WTC11 (cell line): ENCODE measurements at regions not wholly inside any gene's neighbourhood (a gene's known extent, or its start where the extent isn't known, plus 50 kb on each side); places are given as distances from the start of the nearest gene placed in this dataset.

Experiments
- ATAC-seq: fragments of 200-7000 bp; cut with Tn5 transposase; 2 replicates; pipeline ENCODE4 v1.10.0; 2021; ENCODE audit warnings: mild to moderate bottlenecking, moderate library complexity
- CTCF ChIA-PET: fragments of 300-600 bp; sonication (Branson Sonifier 250); formaldehyde crosslinking; loops from one replicate; lab custom pipeline; 2021; ENCODE audit warnings: antibody characterized with exemption; lab: Charles Lee
- POLR2A ChIA-PET: fragments of 350-600 bp; sonication (Branson Sonifier 250); formaldehyde crosslinking; loops from one replicate; lab custom pipeline; 2021; ENCODE audit warnings: antibody characterized with exemption; lab: Charles Lee
- DNase-seq: peaks from one replicate; pipeline ENCODE4 v3.0.0; 2021; ENCODE audit warnings: low spot score
- H3K27ac Mint-ChIP-seq: 2 replicates; pipeline ENCODE4 v1.8.0; 2021; ENCODE audit warnings: mixed read lengths
- H3K27me3 Mint-ChIP-seq: 2 replicates; pipeline ENCODE4 v1.8.0; 2021; ENCODE audit warnings: low read depth, mild to moderate bottlenecking, moderate library complexity, mixed read lengths
- H3K36me3 Mint-ChIP-seq: 2 replicates; pipeline ENCODE4 v1.8.0; 2021; ENCODE audit warnings: mixed read lengths
- H3K4me1 Mint-ChIP-seq: 2 replicates; pipeline ENCODE4 v1.8.0; 2022; ENCODE audit warnings: mixed read lengths
- H3K4me3 Mint-ChIP-seq: 2 replicates; pipeline ENCODE4 v1.8.0; 2021; ENCODE audit warnings: mild to moderate bottlenecking, moderate library complexity, mixed read lengths
- H3K9me3 Mint-ChIP-seq: 2 replicates; pipeline ENCODE4 v1.8.0; 2021; ENCODE audit warnings: mixed read lengths
- NFE2L1 ChIP-seq: sonication (generic); formaldehyde crosslinking; IDR thresholded peaks from 2 replicates; pipeline ENCODE4 v1.8.1; 2023; ENCODE audit warnings: missing genetic modification reagents
- SMAD4 ChIP-seq: sonication (generic); formaldehyde crosslinking; IDR thresholded peaks from 2 replicates; pipeline ENCODE4 v1.8.0; 2022; ENCODE audit warnings: mild to moderate bottlenecking, missing genetic modification reagents
- ZNF396 ChIP-seq: fragments of 250-450 bp; sonication (Bioruptor Pico); IDR thresholded peaks from 2 replicates; pipeline ENCODE4 v1.8.0; 2021; ENCODE audit warnings: mild to moderate bottlenecking, moderate library complexity, borderline replicate concordance
- ZNF416 ChIP-seq: fragments of 250-450 bp; sonication (Bioruptor Pico); IDR thresholded peaks from 2 replicates; pipeline ENCODE4 v1.9.0; 2021; ENCODE audit warnings: mild to moderate bottlenecking, inconsistent platforms
- TF ChIP-seq, protein P1 (sequence below): fragments of 250-450 bp; sonication (Bioruptor Pico); IDR thresholded peaks from 2 replicates; pipeline ENCODE4 v1.9.0; 2021; ENCODE audit warnings: mild to moderate bottlenecking
- TF ChIP-seq, protein P2 (sequence below): sonication (generic); formaldehyde crosslinking; IDR thresholded peaks from 2 replicates; pipeline ENCODE4 v1.8.0; 2022; ENCODE audit warnings: missing genetic modification reagents
- TF ChIP-seq, protein P3 (sequence below): fragments of 250-450 bp; sonication (Bioruptor Pico); IDR thresholded peaks from 2 replicates; pipeline ENCODE4 v1.9.0; 2021; ENCODE audit warnings: moderate library complexity, mild to moderate bottlenecking, inconsistent platforms, borderline replicate concordance
- TF ChIP-seq, protein P4 (sequence below): sonication (generic); formaldehyde crosslinking; IDR thresholded peaks from 2 replicates; pipeline ENCODE4 v1.8.1; 2022; ENCODE audit warnings: mild to moderate bottlenecking, missing genetic modification reagents, moderate library complexity, borderline replicate concordance
- TF ChIP-seq, protein P5 (sequence below): sonication (generic); formaldehyde crosslinking; IDR thresholded peaks from 2 replicates; pipeline ENCODE4 v1.8.1; 2022; ENCODE audit warnings: low read depth, mild to moderate bottlenecking, moderate library complexity, missing genetic modification reagents, borderline replicate concordance
- TF ChIP-seq, protein P6 (sequence below): sonication (generic); formaldehyde crosslinking; IDR thresholded peaks from 2 replicates; pipeline ENCODE4 v1.8.0; 2022; ENCODE audit warnings: mild to moderate bottlenecking, missing genetic modification reagents
- TF ChIP-seq, protein P7 (sequence below): sonication (generic); formaldehyde crosslinking; IDR thresholded peaks from 2 replicates; pipeline ENCODE4 v1.8.1; 2022; ENCODE audit warnings: low read depth, missing genetic modification reagents, borderline replicate concordance

DNA sequence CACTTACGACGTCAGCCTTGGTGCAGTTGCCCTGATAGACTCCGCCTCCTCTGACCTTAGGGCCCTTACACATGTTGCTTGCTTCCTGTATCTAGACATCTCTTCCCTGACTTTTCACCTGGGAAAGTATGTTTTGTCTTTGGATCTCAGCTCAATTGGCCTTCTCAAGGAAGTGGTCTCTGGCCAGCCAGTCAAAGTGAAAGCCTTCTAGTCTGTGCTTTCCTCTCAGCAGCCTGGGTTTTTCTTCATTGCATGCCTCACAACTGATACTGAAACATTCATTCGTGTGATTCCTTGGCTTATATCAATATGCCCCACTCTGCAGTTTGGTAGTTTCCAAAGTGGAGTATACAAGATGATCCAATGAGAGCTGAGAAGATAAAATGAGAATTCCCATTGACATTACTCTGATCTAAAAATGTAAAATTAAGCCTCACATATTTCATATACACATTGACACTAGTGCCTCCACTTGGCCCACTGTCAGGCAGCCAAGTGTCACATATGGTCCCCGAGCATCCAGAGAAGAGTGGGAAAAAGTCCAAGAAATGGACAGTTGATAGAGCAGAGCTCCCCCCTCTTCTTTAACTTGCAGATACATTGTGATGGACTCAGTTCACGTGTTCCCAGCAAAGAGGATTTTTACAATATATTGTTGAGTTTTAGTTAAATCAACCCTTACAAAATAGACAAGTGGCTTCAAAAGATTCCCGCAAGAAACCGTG is 371.2 kb upstream of the ASIC2 start:
- Mint-ChIP-seq H3K27me3 (peaks cover 6% of the 10 kb centered on the region; the same call in 1 of the 2 replicates), H3K27ac (no peak overlapping the region), H3K9me3 (no peaks in the 10 kb centered on the region), H3K36me3 (no peaks in the 10 kb centered on the region), H3K4me3 (no peak overlapping the region), H3K4me1 (no peaks in the 10 kb centered on the region)
- no peak for DNase-seq
- TF ChIP-seq, protein P1, sequence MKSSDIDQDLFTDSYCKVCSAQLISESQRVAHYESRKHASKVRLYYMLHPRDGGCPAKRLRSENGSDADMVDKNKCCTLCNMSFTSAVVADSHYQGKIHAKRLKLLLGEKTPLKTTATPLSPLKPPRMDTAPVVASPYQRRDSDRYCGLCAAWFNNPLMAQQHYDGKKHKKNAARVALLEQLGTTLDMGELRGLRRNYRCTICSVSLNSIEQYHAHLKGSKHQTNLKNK (CRISPR knock-in tag), result no peak
- TF ChIP-seq ZNF396 (CRISPR knock-in tag) (no peak), SMAD4 (CRISPR knock-in tag) (no peak)
- CTCF ChIA-PET, result interaction anchor here (1.4 to 1.5 kb wide), 2 partner anchors 10 to 13 kb away, joined by 4 read pairs; no protein-coding TSS in a partner anchor
- POLR2A ChIA-PET, result no interaction called here
- ATAC-seq, result no peak; the same call in 1 of the 2 replicates

DNA sequence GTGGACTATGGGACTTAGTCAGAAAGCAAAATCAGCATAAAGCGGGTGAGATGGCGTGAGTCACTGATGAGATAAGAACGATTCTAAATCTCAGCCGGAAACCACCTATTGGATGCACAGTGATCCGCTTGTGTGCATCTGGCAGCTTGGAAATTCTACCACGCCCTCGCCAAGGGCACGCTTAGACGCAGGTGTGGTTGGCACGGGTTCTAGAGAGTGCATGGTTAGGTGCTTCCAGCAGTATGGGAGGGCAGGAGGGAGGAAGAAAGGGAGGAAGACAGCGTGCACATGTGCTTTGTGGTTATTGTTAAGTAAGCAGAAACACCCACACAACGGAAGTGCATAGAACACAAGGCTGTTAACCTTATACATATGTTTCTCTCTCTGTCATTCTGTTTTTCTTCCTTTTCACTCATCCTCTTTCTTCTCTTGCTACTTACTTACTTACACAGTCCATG is 374.0 kb upstream of the ASIC2 start:
- no peaks in the 10 kb centered on the region for H3K4me1 Mint-ChIP-seq
- no peaks in the 10 kb centered on the region for H3K9me3 Mint-ChIP-seq
- DNase-seq (no peak), ATAC-seq (no peak)
- CTCF ChIA-PET, result interaction anchor here (1.5 kb wide), 1 partner anchor 16 kb away, joined by 3 read pairs; no protein-coding TSS in a partner anchor
- H3K27me3 Mint-ChIP-seq, result peaks cover 2% of the 10 kb centered on the region; the same call in 1 of the 2 replicates
- no peak overlapping the region for H3K4me3 Mint-ChIP-seq
- TF ChIP-seq, protein P2, sequence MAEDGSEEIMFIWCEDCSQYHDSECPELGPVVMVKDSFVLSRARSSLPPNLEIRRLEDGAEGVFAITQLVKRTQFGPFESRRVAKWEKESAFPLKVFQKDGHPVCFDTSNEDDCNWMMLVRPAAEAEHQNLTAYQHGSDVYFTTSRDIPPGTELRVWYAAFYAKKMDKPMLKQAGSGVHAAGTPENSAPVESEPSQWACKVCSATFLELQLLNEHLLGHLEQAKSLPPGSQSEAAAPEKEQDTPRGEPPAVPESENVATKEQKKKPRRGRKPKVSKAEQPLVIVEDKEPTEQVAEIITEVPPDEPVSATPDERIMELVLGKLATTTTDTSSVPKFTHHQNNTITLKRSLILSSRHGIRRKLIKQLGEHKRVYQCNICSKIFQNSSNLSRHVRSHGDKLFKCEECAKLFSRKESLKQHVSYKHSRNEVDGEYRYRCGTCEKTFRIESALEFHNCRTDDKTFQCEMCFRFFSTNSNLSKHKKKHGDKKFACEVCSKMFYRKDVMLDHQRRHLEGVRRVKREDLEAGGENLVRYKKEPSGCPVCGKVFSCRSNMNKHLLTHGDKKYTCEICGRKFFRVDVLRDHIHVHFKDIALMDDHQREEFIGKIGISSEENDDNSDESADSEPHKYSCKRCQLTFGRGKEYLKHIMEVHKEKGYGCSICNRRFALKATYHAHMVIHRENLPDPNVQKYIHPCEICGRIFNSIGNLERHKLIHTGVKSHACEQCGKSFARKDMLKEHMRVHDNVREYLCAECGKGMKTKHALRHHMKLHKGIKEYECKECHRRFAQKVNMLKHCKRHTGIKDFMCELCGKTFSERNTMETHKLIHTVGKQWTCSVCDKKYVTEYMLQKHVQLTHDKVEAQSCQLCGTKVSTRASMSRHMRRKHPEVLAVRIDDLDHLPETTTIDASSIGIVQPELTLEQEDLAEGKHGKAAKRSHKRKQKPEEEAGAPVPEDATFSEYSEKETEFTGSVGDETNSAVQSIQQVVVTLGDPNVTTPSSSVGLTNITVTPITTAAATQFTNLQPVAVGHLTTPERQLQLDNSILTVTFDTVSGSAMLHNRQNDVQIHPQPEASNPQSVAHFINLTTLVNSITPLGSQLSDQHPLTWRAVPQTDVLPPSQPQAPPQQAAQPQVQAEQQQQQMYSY, result no peak
- H3K36me3 Mint-ChIP-seq, result no peaks in the 10 kb centered on the region
- no peak overlapping the region; the same call in 1 of the 2 replicates for H3K27ac Mint-ChIP-seq
- POLR2A ChIA-PET, result no interaction called here

DNA sequence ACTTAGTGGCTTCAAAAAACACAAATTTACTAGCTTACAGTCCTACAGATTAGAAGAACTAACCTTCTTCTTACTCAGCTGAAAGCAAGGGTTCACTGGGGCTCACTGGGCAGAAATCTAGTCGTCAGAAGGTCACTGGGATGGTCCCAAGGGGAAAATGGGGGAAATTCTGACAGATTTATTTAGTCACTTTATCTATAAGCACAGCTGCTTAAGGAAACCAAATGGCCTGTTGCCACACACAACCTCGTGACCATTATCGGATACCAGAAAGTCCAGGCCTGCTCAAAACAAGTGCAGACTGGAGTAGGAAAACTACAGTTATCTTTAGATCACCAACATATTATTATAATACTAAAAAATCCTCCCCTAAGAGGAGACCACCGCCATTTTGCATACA is 374.6 kb upstream of the ASIC2 start:
- H3K9me3 Mint-ChIP-seq, result no peaks in the 10 kb centered on the region
- H3K4me1 Mint-ChIP-seq, result no peaks in the 10 kb centered on the region
- no peak overlapping the region for H3K4me3 Mint-ChIP-seq
- POLR2A ChIA-PET, result no interaction called here
- TF ChIP-seq, protein P3, sequence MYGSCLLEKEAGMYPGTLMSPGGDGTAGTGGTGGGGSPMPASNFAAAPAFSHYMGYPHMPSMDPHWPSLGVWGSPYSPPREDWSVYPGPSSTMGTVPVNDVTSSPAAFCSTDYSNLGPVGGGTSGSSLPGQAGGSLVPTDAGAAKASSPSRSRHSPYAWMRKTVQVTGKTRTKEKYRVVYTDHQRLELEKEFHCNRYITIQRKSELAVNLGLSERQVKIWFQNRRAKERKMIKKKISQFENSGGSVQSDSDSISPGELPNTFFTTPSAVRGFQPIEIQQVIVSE (CRISPR knock-in tag), result no peak
- TF ChIP-seq, protein P4, sequence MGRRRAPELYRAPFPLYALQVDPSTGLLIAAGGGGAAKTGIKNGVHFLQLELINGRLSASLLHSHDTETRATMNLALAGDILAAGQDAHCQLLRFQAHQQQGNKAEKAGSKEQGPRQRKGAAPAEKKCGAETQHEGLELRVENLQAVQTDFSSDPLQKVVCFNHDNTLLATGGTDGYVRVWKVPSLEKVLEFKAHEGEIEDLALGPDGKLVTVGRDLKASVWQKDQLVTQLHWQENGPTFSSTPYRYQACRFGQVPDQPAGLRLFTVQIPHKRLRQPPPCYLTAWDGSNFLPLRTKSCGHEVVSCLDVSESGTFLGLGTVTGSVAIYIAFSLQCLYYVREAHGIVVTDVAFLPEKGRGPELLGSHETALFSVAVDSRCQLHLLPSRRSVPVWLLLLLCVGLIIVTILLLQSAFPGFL (CRISPR knock-in tag), result no peak
- TF ChIP-seq, protein P5, sequence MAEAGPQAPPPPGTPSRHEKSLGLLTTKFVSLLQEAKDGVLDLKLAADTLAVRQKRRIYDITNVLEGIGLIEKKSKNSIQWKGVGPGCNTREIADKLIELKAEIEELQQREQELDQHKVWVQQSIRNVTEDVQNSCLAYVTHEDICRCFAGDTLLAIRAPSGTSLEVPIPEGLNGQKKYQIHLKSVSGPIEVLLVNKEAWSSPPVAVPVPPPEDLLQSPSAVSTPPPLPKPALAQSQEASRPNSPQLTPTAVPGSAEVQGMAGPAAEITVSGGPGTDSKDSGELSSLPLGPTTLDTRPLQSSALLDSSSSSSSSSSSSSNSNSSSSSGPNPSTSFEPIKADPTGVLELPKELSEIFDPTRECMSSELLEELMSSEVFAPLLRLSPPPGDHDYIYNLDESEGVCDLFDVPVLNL (CRISPR knock-in tag), result no peak
- TF ChIP-seq ZNF416 (CRISPR knock-in tag) (no peak), NFE2L1 (CRISPR knock-in tag) (no peak)
- TF ChIP-seq, protein P6, sequence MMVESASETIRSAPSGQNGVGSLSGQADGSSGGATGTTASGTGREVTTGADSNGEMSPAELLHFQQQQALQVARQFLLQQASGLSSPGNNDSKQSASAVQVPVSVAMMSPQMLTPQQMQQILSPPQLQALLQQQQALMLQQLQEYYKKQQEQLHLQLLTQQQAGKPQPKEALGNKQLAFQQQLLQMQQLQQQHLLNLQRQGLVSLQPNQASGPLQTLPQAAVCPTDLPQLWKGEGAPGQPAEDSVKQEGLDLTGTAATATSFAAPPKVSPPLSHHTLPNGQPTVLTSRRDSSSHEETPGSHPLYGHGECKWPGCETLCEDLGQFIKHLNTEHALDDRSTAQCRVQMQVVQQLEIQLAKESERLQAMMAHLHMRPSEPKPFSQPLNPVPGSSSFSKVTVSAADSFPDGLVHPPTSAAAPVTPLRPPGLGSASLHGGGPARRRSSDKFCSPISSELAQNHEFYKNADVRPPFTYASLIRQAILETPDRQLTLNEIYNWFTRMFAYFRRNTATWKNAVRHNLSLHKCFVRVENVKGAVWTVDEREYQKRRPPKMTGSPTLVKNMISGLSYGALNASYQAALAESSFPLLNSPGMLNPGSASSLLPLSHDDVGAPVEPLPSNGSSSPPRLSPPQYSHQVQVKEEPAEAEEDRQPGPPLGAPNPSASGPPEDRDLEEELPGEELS (CRISPR knock-in tag), result no peak
- TF ChIP-seq, protein P7, sequence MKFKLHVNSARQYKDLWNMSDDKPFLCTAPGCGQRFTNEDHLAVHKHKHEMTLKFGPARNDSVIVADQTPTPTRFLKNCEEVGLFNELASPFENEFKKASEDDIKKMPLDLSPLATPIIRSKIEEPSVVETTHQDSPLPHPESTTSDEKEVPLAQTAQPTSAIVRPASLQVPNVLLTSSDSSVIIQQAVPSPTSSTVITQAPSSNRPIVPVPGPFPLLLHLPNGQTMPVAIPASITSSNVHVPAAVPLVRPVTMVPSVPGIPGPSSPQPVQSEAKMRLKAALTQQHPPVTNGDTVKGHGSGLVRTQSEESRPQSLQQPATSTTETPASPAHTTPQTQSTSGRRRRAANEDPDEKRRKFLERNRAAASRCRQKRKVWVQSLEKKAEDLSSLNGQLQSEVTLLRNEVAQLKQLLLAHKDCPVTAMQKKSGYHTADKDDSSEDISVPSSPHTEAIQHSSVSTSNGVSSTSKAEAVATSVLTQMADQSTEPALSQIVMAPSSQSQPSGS, result no peak
- TF ChIP-seq, protein P2, result no peak
- CTCF ChIA-PET, result interaction anchor here (0.6 to 1.5 kb wide), 3 partner anchors 16 to 580 kb away, joined by 3 read pairs; no protein-coding TSS in a partner anchor
- DNase-seq (no peak), ATAC-seq (no peak)
- no peaks in the 10 kb centered on the region for H3K36me3 Mint-ChIP-seq
- H3K27me3 Mint-ChIP-seq, result peaks cover 2% of the 10 kb centered on the region; the same call in 1 of the 2 replicates
- no peak overlapping the region for H3K27ac Mint-ChIP-seq
